HG03575 (cell line): ENCODE measurements at regions not wholly inside any gene's neighbourhood (a gene's known extent, or its start where the extent isn't known, plus 50 kb on each side); places are given as distances from the start of the nearest gene placed in this dataset.

Experiments
- ATAC-seq: cut with Tn5 transposase; IDR thresholded peaks from one replicate; pipeline ENCODE4 v1.9.1; 2021; ENCODE audit not compliant: unreplicated experiment, insufficient number of reproducible peaks, low FRiP score; ENCODE audit errors: extremely low read depth

DNA sequence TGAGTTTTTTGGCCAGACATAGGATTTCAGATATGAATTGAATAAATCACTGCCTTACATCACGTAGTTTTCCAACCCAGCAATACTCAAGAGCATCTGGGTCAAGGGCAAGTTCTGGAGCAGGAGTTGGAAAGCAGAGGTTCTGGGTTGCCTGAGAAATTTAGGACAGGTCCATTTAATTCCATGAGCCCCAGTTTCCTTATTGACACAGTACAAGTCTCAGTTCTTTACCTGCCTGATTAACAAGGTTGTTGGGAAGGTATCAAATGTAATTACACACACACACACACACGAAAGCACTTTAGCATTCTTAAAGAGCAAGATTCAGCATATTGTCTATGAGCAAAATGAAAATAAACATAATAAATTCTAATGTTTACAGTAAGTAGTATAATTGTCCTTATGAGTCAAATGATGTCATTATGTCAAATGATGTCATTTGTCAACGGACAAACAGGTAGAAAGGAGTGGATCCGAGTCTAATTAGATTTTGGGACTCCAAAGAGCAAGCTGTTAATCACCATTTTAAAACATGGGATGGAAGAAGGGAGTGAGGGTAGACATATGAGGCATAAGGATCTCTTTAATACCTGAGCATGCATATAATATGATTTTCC lies 268.4 kb upstream of the ARGLU1 start:
- ATAC-seq: no peak

DNA sequence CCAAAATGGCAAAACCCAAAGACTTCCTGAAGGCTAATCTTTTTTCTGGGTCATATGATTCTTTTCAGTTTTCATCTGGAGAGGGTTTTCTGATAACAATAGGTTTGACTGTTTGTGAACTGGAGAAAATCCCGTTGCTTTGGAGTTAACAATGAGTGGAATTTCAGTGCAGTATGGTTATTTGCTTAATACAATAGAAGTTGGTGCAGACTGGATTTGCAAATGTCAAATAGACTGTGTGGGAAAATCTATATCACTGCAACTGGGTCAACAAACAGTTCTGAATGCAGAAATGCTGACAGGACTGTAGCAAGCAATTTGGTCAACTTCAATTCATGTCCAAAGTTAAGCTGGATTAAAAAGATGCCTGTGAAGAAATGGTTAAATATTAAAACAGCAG lies 267.5 kb upstream of the ARGLU1 start:
- no peak for ATAC-seq

DNA sequence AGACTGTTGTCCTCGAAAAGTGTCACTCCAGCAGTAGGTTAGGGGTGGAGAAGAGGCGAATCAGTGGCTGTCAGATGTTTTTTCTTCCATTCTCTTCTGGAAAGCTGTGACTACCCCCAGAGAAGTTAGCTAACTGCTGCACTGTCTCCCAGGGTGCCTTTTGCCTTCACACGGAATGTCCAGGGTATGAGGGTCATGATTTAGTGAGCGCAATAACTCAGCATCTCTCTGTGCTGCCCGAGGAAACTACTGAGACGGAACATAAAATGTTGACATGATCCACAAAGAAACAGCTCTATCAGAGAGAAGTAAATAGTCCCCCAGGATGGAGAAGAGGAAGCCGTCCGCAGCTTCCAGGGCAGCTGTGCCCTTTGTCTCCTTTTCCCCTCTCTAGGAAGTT lies 254.0 kb upstream of the ARGLU1 start:
- ATAC-seq: no peak

DNA sequence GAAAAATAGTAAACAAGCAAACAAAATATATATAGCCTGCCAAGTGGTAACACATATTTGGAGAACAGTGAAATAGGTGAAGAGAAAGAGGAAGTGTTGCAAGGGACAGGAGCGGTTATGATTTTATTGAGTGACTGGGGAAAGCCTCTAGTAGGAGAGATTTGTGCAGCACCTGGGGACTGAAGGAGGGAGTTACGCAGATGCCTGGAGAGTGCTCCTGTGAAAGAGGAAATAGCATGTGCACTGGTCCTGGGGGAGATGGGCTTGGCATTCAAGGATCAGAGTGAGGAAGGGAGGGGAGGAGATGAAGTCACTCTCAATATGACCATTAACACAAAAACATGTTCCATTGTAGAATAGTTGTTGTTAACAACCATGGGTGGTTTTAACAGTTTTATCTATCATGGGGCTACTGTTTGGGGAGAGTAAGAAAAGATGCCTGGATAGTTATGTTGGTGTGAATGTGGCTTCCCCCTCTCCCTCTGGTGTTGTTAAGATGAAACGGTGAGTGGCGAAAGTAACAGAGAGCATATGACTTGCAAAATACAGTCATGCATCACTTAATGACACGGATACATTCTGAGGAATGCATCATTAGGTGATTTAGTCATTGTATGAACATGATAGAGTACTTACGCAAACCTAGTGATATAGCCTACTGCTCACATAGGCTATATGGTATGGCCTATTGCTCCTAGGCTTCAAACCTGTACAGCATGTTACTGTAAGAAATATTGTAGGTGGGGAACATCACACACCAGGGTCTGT lies 251.7 kb upstream of the ARGLU1 start:
- ATAC-seq: no peak

DNA sequence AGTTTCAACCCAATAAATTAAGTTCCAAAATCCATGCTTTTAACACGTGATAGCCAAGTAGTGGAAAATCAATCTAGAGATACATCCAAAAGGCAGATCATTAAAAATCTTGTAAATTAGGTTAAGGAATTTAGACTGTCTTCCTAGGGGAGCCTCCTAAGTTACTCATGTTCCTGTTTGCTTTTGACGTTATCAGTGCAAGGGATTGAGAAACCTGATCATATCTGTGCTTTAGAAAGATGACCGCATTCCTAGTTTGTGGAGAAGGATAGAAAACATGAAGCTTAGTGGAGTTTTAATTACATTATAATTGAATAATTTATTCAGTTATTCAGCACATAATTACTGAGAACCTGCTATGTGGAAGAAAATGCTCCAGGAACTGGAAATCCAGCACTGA lies 251.0 kb upstream of the ARGLU1 start:
- no peak for ATAC-seq

DNA sequence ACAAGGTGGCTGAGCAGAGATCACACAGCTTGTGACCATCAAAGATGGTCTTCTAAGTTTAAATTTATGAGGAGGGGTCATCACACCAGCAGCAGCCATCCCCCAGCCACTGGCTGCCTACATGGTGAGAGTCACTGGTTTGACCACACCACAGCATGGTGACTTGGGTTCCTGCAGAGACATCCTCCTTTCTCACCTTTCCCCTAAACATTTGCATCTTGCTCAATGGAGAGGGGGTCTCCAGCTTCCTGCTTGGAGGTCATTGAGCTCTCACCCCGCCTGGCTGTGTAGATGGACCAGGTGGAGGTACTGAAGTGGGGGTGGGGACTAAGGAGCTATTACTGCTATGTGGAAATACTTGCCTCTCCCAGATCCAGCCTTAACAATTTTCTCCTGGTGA lies 247.6 kb upstream of the ARGLU1 start:
- ATAC-seq: no peak

DNA sequence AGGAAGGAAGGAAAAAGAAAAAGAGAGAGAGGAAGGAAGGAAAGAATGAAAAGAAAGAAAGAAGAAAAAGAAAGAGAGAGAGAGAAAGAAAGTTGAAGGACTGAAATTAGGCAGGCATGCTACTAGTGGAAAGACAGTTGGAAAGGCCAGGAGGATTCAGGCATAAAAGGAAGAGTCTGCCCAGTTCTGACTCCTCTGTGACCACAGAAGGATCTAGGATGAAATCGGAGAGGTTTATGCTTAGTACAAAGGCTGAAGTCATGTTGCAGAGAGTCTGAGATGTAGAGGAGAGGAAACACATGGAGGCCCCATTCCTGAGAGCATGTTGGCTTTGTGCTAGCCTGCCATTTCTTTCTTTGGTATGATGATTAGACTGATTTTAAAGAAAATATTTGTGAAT lies 246.5 kb upstream of the ARGLU1 start:
- no peak for ATAC-seq

DNA sequence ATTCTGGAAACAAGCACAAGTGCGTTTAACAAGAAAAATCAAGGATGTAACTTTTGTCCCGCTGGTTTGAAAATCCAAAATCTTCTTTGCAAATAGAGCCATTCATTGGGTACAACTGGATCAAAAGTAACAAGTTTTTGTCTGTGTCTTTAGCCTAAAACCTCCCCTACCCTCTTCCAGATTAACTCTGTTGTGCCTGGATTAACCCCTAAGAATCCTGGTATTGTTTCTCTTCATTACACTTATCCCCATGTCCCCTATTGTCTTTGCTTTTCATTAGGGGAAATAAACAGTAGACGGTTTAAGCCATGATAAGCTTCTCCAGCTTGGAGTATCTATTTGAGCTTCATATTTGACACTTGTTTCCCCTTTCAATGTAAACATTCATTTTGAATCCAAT lies 242.1 kb upstream of the ARGLU1 start:
- ATAC-seq: no peak

DNA sequence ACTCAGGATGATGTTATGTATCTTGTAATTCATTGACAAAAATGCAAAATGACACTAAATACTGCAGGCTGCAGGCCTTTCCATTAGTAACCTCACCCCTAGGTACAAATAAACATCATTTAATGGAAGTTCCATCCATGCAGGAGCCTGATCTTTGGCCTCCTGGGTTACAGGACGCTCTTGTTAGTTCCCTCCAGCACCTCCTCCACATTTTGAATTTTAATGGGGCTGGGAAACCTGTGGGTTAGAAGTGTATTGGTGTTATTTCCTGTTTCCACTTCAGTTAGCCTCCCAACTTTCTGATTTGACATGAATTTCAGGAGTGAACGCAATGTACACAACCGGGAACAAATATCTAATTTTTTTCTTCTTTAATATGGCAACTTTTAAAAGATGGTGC lies 237.1 kb upstream of the ARGLU1 start:
- ATAC-seq: no peak

DNA sequence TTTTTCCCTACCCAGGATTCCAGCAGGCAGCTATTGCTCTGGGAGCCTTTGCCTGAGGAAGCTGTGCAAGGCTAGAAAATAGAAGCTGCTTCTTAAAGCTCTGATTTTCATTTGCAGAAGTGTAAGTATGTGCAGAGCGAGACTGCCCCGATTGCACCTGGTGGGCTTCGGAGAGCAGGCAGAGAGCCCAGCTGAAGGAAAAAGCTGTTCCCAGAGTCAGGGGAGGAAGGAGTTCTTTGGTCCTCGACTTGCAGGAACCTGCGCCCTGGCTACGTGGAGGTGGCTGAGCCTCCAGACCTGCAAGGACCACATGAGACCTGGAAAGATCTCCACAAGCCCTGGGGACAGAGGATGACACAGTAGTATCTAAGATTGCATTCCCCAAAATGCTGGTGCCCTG lies 235.0 kb upstream of the ARGLU1 start:
- no peak for ATAC-seq

DNA sequence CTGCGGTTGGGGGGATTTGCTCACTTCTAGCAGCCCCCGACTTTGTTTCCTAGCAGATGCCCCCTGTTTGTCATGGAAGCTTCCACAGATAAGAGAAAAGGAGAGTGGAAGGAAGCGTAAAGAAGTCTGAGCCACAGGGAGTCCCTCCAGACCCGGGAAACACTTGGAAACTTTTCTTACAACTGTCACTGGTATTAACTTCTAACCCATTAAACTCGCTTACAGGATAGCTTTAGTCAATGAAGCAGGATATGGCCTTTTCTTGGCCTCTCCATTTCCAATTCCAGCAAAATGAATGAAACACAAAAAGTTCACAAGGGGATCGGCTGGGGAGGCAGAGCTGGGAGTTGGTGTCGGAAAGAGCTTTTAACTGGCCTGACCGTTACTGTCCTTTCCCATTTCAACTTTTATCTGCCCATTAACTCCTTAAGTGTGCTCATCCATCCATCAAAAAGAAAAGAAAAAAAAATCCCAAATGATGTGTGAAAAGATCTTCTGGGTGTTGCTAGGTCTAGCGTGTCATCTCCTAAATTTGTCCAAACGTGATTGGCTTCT lies 231.9 kb upstream of the ARGLU1 start:
- no peak for ATAC-seq

DNA sequence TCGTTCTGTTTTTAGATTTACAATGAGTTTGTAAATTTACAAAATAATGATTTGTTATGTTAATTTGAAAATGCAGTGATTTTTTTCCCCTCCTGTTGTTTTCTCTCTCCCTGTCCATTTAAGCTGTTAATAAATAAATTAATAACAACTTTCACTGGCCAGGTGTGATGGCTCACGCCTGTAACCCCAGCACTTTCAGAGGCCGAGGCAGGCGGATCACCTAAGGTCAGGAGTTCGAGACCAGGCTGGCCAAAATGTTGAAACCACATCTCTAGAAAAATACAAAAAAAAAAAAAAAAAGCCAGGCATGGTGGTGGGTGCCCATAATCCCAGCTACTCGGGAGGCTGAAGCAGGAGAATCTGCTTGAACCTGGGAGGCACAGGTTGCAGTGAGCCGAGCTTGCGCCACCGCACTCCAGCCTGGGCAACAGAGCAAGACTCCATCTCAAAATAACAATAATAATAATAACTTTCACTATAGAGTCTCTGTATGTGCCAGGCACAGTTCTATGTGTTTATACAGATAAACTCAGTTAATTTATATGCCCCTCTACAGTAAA lies 229.2 kb upstream of the ARGLU1 start:
- no peak for ATAC-seq

DNA sequence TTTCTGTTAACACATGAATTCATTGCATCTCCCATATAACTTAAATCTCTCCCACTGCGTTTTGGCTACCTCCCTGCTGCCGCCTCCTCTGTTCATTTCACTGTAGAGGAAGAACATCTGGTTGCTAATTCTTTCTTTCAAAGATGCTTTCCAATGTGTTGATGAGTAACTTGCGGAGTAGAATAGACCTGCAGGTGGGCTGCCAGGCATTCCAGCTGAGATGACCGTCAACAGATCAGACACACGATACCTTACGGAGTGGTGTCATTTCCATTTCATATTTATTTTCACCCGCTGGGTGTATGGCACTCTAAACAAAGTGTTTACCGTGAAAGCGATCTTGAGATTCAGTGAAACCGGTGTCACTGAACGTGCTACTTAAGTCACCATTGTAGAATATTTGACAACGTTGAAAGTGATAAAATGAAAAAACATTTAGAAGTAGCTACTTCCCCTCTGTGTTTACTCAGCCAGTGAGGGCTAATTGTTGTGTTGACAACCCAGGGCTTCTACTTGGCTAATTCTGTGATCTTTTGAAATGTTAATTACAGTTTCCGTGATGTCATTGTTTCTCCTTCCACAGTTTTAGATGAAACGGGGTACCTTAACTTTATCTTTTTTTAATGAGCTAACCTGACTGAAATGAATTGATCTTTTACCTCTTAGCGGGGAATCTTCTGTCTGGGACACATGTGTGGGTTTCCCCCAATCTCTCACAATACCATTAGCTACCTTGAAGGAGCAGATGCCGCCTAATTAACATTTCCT lies 228.5 kb upstream of the ARGLU1 start:
- no peak for ATAC-seq

DNA sequence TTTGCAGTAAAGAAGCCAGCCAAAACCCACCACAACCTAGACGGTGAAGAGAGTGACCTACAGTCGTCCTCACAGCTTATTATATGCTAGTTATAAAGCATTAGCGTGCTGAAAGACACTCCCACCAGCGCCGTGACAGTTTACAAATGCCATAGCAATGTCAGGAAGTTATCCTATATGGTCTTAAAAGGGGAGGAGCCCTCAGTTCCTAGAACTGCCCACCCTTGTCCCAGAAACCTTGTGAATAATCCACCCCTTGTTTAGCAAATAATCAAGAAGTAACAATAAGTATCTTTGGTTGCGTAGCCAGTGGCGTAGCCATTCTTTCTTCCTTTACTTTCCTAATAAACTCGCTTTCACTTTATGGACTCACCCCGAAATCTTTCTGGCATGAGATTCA lies 227.9 kb upstream of the ARGLU1 start:
- no peak for ATAC-seq

DNA sequence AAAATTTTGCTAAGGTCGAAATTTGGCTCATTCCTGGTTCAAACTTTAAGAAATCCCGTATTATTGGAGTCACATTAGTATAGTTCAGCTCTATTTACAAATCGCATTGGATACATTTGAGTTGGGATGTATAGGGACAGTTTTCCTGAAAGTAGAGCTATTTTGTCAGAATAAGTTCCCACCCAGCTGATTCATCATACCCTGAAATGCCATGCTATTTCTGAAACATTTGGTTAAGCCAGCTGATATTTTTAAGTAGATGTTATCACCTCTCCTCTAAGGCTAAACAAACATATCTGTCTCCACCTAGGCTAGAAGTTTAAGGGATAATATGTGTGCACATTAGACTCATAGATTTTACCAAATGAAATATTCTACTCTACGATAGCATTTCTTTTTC lies 226.2 kb upstream of the ARGLU1 start:
- ATAC-seq: no peak

DNA sequence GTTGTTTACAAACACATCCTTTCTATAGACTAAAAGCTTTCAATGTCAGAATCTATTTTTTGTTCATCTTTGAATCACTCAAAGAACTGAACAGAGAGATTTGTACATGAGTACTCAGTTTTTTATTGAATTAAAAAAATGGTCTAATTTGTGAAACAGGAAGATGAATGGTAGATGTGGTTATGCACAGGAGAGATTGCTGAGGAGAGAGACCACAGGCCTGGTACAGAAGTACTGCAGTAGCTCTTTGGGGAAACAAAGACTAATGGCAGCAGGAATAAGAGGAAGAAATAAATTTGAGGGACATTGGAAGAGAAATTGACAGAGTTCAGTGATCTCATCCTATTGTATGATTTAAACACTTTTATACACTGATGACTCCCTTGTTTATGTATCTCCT lies 222.0 kb upstream of the ARGLU1 start:
- ATAC-seq: no peak

DNA sequence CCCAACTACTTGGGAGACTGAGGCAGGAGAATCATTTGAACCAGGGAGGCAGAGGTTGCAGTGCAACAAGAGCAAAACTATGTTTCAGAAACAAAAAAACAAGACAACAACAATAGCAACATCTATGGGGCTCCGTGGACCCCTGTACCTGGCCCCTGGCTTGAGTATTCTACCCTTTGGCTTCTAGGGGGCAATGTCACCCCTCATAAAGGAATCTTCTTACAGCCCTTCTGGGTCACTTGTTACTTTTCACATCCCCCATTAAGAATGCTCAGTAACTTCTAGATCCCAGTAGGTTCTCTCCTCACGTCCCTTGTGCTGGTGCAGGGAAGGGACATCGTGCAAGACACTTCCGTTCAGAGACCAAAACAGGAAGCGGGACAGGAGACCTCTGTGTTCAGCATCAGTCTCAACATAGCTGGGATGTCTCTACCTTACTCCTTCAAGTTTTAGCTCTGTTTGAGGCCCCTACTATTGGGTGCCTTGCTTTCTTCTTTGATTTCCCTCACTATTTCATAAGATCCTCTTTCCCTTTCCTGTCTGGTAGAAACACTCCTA lies 218.1 kb upstream of the ARGLU1 start:
- no peak for ATAC-seq

DNA sequence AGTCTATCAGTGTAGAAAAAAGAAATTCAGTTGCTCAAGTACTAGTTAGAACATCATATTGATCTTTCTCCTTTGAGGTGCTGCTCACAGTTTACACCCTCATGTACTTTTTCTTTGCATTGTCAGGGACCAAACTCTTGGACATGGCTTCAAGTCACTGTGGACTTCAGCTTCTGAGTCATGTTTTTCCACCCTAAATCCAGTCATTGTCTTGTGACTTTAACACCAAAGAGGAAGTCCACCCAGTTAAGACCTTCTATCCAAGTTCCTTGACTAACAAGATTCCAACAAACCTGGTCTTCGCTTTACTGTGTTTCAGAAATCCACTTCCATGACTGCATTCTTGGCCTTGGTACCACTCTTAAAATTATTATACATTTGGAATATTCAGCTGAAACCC lies 206.7 kb upstream of the ARGLU1 start:
- ATAC-seq: no peak

DNA sequence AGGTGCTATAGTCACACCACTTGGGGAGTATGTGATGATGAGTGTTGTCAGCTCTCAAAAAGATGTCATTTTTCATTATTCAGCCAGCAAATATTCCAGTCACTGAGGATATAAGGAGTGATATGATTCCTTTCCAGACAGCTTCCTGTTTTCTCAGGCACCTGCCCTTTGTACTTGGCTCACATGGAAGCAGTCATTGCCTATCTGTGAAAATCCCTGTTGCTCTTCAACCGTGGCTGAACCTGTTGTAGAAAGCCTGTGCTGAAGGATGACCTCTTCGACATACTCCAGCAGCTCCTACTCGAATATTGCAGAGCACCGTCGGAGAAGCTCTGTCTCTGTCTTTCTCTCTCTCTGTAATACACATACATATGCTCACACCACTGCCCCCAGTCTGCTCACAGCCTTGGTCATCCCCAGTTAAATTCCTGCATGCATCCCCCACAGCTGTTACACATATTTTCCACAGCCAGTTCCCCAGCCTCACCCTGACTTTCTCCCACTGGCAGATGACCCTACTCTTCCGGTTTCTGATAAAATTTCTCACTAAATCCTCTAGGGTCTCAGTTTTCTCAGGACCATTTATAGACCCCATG lies 204.2 kb upstream of the ARGLU1 start:
- no peak for ATAC-seq
